GM19025 (cell line): ENCODE measurements at regions not wholly inside any gene's neighbourhood (a gene's known extent, or its start where the extent isn't known, plus 50 kb on each side); places are given as distances from the start of the nearest gene placed in this dataset.

Experiments used
- ATAC-seq: cut with Tn5 transposase; IDR thresholded peaks from one replicate; pipeline ENCODE4 v1.9.1; 2021; ENCODE audit warnings: mild to moderate bottlenecking, low read depth, moderate library complexity; ENCODE audit not compliant: unreplicated experiment

- no peak for ATAC-seq
These were observed 109.1 kb upstream of the BCAT1 start for GRCh38 chr12:25058012-25058411.

DNA sequence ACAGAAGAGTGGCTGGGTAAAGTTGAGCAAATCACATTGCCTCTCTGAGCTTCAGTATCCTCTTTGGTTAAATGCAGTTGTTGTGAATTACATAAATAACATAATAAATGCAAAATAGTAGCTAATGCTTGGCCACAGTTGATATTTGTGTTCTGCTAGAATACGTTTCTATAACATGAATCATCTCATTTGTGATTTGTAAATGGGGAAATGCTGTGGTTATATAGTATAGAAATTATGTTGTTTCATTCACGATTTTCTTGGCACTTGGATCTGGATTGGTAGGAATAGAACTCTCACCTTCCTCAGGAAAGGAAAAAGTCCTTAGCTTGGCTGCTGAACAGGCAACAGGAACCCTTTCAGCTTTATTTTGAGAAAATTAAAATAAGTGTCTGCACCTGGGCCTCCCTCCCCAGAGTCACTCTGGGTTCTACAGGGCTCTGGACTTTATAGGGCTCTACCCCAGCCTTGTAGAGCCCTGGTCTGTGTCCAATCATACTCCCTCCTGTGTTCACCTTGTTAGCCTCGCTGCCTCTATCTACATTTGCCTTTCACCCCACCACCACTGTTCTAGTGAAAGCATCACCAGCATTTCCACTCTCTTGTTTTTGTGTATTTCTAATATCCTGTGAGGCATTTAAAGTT is 107.7 kb upstream of the BCAT1 start:
- ATAC-seq, result no peak

DNA sequence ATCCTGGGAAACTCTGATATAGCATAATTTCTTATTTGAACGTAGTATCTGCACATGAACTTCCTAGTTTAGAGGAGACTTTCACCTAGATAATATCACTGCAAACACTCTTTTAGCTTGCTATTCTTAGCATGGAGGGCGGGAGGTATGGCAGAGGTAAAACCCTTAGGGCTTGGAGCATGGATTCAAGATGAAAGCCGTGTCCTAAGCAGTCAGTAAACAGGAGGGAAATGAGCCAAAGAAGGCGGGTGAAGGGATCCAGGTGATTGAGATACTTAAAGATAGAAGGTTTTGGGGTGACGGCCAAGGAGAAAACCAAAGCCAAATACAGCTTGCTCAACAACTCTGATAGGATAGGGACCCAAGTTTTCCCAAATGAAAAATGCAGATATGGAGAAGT is 107.1 kb upstream of the BCAT1 start:
- ATAC-seq, result no peak

DNA sequence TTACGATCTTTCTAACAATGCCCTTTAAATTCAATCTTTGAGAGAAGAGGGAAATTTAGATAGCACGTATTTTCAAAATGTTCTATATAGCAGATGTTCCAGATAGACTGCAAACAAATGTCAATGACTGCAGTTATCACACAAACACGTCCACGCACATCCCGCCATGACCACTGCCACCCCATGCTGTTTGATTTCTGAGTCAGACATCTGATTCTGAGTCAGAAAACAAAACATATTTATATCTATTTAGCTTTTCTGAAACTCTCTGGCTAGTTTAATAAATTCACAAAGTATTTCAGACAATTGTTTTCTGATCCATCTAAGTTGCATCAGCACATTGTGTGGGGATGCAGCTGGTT is 105.9 kb upstream of the BCAT1 start:
- ATAC-seq, result no peak

- no peak for ATAC-seq
These were observed 105.3 kb upstream of the BCAT1 start for GRCh38 chr12:25054076-25054782.

- ATAC-seq, result no peak
These were observed 104.0 kb upstream of the BCAT1 start for GRCh38 chr12:25052914-25053211.

- ATAC-seq, result peak; percentile 56
These were observed 103.5 kb upstream of the BCAT1 start for GRCh38 chr12:25052196-25052913.

- ATAC-seq, result peak; percentile 56
These were observed 102.8 kb upstream of the BCAT1 start for GRCh38 chr12:25051656-25052195.

DNA sequence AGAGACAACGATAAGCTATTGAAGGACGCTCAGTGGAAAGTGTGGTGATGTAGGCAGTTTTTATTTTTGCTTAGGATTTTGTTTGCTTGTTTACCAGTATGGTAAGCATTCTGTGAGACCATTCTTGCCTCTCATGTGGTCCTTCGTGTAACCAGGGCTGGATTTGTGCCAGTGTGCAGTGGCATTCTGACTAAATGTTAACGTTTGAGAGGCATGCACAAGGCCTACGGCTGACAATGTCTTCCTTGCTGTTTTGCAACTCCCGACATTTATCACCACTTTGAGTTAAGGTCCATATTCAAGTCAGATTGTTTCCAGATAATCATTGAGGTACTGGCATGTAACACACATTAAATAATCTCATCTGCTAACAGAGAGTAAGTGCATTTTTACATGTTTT is 102.3 kb upstream of the BCAT1 start:
- no peak for ATAC-seq

DNA sequence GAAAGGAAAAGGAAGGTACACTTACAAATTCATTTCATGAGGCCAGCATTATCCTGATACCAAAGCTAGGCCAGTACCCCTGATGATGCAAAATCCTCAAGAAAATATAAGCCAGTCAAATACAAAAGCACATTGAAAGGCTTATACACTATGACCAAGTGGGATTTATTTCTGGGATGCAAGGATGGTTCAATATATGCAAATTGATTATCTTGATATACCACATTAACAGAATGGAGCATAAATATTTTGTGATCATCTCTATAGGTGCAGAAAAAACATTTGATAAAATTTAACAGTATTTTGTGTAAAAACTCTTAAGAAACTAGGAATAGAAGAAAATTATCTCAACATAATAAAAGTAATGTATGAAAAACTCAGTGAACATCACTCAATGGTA is 97.0 kb upstream of the BCAT1 start:
- no peak for ATAC-seq

DNA sequence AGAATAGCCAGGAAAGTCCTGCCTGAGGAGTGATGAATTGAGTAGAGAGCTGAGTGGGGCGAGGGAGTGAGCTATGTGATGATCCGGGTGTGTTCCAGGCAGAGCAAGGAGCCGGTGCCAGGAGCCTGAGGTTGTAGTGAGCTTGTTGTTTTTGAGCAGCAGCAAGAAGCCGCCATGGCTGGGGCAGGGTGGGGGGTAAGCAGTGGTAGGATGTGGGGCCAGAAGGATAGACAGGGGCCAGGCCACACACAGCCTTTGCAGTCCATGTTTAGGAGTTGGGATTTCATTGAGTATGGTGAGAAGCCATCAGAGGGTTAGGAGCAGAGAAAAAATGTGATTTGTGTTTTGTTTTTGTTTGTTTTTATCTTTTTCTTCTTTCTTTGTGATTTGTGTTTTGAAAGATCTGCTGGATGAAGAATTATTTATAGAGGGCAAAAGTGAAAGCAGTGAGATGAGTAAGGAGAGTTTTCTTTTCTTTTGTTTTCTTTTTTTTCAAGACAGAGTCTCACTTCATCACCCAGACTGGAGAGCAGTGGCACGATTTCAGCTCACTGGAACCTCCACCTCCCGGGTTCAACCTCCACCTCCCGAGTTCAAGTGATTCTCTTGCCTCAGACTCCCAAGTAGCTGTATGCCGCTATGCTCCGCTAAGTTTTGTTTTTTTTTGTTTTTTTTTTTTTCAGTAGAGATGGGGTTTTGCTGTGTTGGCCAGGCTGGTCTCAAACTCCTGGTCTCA is 92.3 kb upstream of the BCAT1 start:
- ATAC-seq, result no peak

DNA sequence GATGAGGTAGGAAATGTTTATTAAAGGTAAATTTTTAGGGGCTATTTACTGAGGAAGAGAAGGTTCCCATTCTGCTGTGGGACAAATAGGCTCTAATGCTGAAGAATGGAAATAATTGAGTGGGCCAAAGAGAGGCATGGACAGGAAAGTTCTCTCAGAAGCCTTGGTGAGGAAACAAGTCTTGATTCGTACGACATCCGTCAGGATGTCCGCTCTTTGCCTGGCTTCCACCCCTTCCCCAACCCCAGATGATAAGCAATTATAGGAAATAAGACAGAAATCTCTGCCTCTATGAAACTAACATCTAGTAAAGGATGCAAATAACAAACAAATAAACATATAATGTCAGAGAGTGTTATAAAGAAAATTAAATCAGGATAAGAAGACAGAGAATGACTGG is 91.7 kb upstream of the BCAT1 start:
- no peak for ATAC-seq

DNA sequence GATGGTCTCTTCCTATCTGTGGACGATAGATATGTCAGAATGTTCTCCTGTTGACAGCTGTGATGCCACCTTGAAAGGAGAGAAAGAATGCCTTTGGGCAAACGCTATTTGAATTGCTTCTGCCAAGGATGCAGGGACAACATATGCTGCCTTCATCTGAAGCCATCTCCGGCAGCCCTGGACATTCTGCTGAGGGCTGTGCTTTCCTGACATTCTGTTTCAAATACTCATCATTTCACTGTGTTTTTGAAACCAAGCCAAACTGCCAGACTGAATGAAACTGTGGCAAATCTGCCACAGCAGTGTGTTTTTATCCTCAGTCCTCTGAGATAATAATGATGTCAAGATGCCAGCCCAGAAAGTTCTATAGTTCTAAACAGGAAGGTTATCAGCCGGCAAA is 85.8 kb upstream of the BCAT1 start:
- no peak for ATAC-seq

DNA sequence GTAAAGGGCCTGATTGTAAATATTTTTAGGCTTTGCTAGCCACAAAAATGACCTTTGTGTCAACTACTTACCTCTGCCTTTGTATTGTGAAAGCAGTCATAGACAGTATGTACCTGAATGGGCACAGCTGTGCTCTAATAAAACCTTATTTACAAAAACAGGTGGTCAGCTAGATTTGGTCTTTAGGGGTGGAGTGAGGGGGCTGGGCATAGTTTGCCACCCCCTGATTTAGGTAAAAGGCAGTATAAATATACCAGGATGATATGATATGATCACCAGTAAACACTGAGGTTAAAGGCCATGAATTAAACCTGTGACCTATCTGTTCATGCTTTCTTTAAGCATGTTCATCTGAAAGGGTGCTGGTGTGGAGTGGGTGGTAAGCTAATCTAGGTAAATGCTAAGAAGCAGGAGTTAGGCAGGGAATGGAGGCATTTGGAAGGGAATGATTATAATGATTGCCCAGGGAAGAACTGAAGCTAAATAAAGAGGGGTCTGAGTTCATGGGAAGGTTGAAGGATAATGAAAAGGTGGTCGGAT is 77.1 kb upstream of the BCAT1 start:
- ATAC-seq, result no peak

- no peak for ATAC-seq
These were observed 76.4 kb upstream of the BCAT1 start for GRCh38 chr12:25025260-25025659.

DNA sequence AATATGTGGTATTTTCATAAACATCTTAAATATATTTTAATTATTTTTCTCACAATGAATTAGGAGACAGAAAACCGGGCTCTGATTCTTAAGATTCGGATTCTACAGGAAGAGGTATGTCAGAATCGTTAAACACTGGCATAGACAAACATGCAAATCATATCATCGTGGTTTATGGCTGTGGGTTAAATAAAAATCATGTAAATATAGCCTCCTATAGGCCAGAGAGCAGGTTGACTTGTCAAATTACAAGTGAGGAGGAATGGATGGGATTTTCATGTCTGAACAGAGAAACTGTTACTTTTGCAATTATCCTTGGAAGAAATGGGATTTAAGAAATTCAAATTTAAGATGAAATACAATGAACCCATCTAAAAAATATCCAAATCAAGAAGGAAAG is 74.9 kb upstream of the BCAT1 start:
- ATAC-seq, result no peak

- peak; percentile 95 for ATAC-seq
These were observed 71.8 kb upstream of the BCAT1 start for GRCh38 chr12:25020621-25021243.

DNA sequence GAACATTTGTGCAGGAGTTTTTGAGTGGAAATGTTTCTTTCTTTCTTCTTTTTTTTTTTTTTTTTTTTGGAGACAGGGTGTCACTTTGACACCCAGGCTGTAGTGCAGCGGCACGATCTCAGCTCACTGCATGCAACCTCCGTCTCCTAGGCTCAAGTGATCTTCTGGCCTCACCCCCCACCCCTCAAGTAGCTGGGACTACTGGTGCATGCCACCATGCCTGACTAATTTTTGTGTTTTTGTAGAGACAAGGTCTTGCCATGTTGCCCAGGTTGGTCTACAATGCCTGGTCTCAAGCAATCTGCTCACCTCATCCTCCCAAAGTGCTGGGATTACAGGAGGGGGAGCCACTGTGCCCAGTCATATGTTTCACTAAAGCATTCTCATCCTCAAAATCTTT is 69.2 kb upstream of the BCAT1 start:
- no peak for ATAC-seq

GRCh38 chr12:25017336-25017735 is 68.4 kb upstream of the BCAT1 start:
- ATAC-seq, result no peak

- ATAC-seq, result no peak
These were observed 66.1 kb upstream of the BCAT1 start for GRCh38 chr12:25014961-25015360.
